Small intestine (tissue), 7 donors: ENCODE measurements at regions not wholly inside any gene's neighbourhood (a gene's known extent, or its start where the extent isn't known, plus 50 kb on each side); places are given as distances from the start of the nearest gene placed in this dataset.

Experiments
- DNase-seq, 2 donors: peaks; one replicate each; pipeline versions ENCODE4 v3.0.0 to v3.0.0-alpha.2; 2013
- FAIRE-seq: peaks from 2 replicates; lab custom pipeline; 2012; peaks lifted over from hg19 to GRCh38; lab: Jason Lieb, UNC
- H3K27ac ChIP-seq, 3 donors: one replicate each; pipeline ENCODE4 v1.5.1; 2013; ENCODE audit warnings: low read length in 2 of 3, mild to moderate bottlenecking in 2 of 3, control low read depth in 1 of 3, inconsistent platforms in 1 of 3, low read depth in 1 of 3, moderate library complexity in 1 of 3
- H3K27me3 ChIP-seq, 3 donors: one replicate each; pipeline ENCODE4 v1.6.1; 2013; ENCODE audit warnings: low read length in 3 of 3, inconsistent platforms in 1 of 3; ENCODE audit not compliant: control insufficient read depth in 3 of 3, insufficient read depth in 3 of 3
- H3K36me3 ChIP-seq, 3 donors: one replicate each; pipeline ENCODE4 v1.6.1; 2013; ENCODE audit warnings: low read length in 3 of 3, inconsistent platforms in 1 of 3, low read depth in 1 of 3, mild to moderate bottlenecking in 1 of 3, moderate library complexity in 1 of 3; ENCODE audit not compliant: control insufficient read depth in 3 of 3, insufficient read depth in 2 of 3
- H3K4me1 ChIP-seq, 3 donors: one replicate each; pipeline ENCODE4 v1.6.1; 2013; ENCODE audit warnings: low read length in 2 of 3, inconsistent platforms in 1 of 3, low read depth in 1 of 3, mild to moderate bottlenecking in 1 of 3, moderate library complexity in 1 of 3; ENCODE audit not compliant: control insufficient read depth in 3 of 3, insufficient read depth in 2 of 3
- H3K4me3 ChIP-seq, 3 donors: one replicate each; pipeline ENCODE4 v1.5.1; 2013; ENCODE audit warnings: low read length in 3 of 3, control low read depth in 1 of 3, inconsistent platforms in 1 of 3, low read depth in 1 of 3, mild to moderate bottlenecking in 1 of 3, moderate library complexity in 1 of 3
- H3K9me3 ChIP-seq, 2 donors: one replicate each; pipeline ENCODE4 v1.6.1; 2013; ENCODE audit warnings: low read depth in 1 of 2, low read length in 1 of 2; ENCODE audit not compliant: control insufficient read depth in 2 of 2, insufficient read depth in 1 of 2
- WGBS, 3 donors: extraction: QIAGEN DNeasy Blood & Tissue Kit; methylation state at CpG; one replicate each; pipeline ENCODE4 v1.1.7; 2013; 5-methylcytosine and 5-hydroxymethylcytosine counted together
- donor health status: healthy with polysubstance abuse.
- donor health status: control.
- donor health status: control.
- donor health status: Bipolar disorder and iron deficiency.
- donor health status: healthy.

DNA sequence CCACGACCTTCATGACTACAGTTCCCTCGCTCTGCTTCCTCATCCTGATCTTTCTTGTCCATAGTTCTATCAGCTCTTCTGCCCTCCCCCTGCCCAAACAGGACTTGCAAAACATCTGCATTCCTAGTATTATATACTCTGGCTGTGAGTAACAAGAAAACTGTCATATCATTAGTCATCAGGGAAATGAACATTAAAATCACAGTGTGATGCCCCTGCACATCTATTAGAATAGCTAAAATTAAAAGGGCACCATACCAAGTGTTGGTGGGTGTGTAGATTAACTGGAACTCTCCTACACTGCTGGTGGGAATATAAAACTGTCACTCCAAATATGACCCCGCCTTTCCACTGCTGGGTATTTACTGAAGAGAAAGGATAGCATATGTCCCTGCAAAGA lies 141.8 kb downstream of the C7orf25 start:
- no peaks in the 10 kb centered on the region for H3K36me3 ChIP-seq
- DNase-seq (no peak), FAIRE-seq (no peak)
- no peaks in the 10 kb centered on the region for H3K9me3 ChIP-seq
- no peaks in the 10 kb centered on the region for H3K27me3 ChIP-seq
- H3K27ac ChIP-seq, result no peak overlapping the region
- 80 to 85% (median 82%) methylated on average over 3 of the region's 3 CpGs for WGBS, 3 donors
- no peak overlapping the region for H3K4me3 ChIP-seq
- H3K4me1 ChIP-seq, result no peaks in the 10 kb centered on the region

DNA sequence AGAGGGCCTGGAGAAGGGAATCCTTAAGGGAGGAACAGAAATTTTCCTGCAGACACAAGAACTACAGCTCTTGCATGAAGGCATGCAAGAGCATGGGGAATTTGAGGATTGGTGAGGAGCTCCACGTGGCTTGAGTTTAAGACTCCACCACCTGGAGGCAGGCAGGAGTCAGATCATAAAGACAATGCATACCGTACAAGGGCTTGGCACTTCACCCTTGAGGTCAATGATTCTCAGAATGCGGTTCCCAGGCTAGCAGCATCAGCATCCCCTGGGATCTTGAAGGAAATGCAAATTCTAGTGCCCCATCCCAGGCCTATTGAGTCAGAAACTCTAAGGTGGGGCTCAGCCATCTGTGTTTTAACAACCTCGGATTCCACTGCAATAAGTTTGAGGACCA lies 143.8 kb downstream of the C7orf25 start:
- no peak for DNase-seq
- Histone ChIP-seq H3K9me3 (no peaks in the 10 kb centered on the region), H3K27ac (no peak overlapping the region), H3K4me3 (no peak overlapping the region), H3K27me3 (no peaks in the 10 kb centered on the region), H3K36me3 (no peaks in the 10 kb centered on the region), H3K4me1 (no peaks in the 10 kb centered on the region)
- FAIRE-seq, result no peak
- 49 to 72% (median 56%) methylated on average over 4 of the region's 4 CpGs for WGBS, 3 donors

DNA sequence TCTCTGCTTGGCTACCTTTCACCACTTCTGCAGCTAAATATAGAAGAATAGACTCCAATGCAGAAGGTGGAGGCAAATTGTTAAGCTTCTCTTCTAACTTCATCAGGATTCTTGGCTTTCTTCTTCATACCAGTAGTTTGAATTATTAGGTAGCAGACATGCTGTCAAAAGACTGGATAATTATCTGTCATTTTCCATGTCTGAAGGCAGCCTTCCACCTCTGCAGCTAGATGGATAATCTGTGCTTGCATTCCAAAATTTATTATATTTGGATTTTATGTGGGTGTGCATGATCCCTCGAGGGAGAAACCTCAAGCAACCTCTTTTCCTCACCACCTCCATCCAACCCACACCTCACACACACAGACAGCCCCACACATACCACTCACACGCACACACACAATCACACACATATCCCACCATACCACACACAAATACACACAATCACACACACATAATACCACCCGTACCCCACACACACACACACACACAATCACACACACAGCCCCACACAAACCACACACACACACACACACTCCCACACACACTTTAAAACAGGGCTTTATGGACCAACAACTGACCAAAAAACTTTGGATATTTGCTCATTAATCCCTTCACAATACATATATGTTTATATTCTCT lies 145.0 kb downstream of the C7orf25 start:
- H3K27me3 ChIP-seq, result no peaks in the 10 kb centered on the region
- no peaks in the 10 kb centered on the region for H3K4me1 ChIP-seq
- 64 to 74% (median 67%) methylated on average over 3 of the region's 3 CpGs for WGBS, 3 donors
- H3K4me3 ChIP-seq, result no peak overlapping the region
- no peak overlapping the region for H3K27ac ChIP-seq
- no peaks in the 10 kb centered on the region for H3K9me3 ChIP-seq
- FAIRE-seq, result no peak
- no peak for DNase-seq
- no peaks in the 10 kb centered on the region for H3K36me3 ChIP-seq

DNA sequence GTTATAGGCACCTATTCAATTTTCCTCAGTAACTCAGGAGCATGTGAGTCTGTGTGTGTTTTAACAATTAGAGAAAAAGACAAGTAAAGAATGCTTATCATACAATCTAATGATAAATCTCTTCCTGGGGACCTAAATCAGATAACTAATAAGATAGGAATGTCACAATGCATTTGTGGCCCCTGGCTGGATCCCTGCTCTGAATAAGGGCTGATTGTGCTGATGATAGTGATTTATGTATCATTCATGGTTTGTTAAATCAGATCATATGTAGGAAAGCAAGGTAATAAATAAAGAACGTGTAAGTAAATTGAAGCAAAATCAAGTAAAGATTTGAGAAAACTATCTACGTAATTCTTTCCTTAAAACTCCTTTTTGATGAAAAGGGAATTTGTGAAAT lies 145.9 kb downstream of the C7orf25 start:
- no peaks in the 10 kb centered on the region for H3K4me1 ChIP-seq
- no peaks in the 10 kb centered on the region for H3K36me3 ChIP-seq
- WGBS, 3 donors, result 79 to 91% (median 89%) methylated on average over 2 of the region's 2 CpGs
- H3K27me3 ChIP-seq, result no peaks in the 10 kb centered on the region
- DNase-seq, result no peak
- H3K27ac ChIP-seq, result no peak overlapping the region
- H3K9me3 ChIP-seq, result no peaks in the 10 kb centered on the region
- H3K4me3 ChIP-seq, result no peak overlapping the region
- FAIRE-seq, result no peak

DNA sequence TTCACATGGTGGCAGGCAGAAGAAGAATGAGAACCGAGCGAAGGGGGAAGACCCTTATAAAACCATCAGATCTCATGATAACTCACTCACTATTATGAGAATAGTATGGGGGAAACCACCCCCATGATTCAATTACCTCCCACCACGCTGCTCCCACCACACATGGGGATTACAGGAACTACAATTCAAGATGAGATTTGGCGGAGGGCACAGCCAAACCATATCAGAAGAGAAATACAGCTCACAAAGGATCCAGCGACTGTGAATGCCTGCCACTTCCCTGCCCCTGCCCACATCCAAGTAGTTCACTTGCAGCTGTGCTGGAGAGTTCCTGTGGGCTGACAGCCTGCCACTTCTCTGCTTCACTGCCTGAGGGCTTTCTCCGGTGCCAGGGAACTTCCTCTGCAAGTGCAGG lies 148.7 kb downstream of the C7orf25 start:
- no peak for FAIRE-seq
- WGBS, 3 donors, result 62 to 73% (median 62%) methylated on average over 6 of the region's 6 CpGs

DNA sequence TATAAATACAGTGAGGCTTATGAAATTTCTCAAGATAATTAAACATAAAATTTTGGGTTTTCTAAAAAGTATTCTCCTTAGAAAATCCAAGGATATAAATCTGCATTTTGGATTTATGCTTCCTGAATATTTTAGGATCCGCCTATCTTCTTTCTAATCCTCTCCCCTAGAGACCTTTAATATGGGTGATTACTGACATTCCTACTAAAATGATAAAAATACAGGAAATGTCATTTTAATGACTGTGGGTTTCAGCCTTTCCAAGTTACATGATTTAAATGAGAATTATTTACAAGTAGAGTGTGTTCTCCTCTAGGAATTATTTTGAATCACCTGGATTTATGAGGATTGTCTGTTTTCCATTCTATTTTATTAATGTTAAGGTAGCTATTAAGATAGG lies 150.4 kb downstream of the C7orf25 start:
- DNase-seq (no peak), FAIRE-seq (no peak)
- Histone ChIP-seq H3K27ac (no peak overlapping the region), H3K4me1 (no peaks in the 10 kb centered on the region), H3K27me3 (no peaks in the 10 kb centered on the region), H3K9me3 (peaks cover 0 to 2% of the 10 kb centered on the region in 2 donors), H3K4me3 (no peak overlapping the region), H3K36me3 (no peaks in the 10 kb centered on the region)
- WGBS, 3 donors, result 86 to 100% (median 92%) methylated on average over 1 of the region's 1 CpG

More for the DNA sequence above, 148.7 kb downstream of the C7orf25 start:
- peaks cover 0 to 2% of the 10 kb centered on the region in 2 donors for H3K9me3 ChIP-seq
- H3K27me3 ChIP-seq, result no peaks in the 10 kb centered on the region
- no peak for DNase-seq
- H3K36me3 ChIP-seq, result no peaks in the 10 kb centered on the region
- no peak overlapping the region for H3K4me3 ChIP-seq
- H3K4me1 ChIP-seq, result no peaks in the 10 kb centered on the region
- H3K27ac ChIP-seq, result no peak overlapping the region

DNA sequence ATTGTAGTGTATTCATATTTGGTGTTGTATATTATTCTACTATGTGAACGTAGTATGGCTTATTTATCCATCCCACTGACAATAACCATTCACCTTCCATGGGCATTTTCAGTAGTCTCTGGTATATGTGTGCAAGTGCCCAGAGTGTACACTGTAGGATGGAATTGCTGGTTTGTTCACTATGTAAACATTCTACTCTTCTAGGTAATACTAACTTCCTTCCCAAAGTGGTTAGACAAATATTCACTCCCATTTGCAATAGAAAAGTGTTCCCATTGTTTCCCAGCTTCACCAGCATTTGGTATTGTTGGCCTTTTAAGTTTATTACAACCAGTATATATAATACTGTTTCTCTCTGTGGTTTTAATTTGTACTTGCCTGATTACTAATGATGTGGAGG lies 153.7 kb downstream of the C7orf25 start:
- no peaks in the 10 kb centered on the region for H3K4me1 ChIP-seq
- no peak for FAIRE-seq
- WGBS, 3 donors, result 58 to 73% (median 71%) methylated on average over 1 of the region's 1 CpG

DNA sequence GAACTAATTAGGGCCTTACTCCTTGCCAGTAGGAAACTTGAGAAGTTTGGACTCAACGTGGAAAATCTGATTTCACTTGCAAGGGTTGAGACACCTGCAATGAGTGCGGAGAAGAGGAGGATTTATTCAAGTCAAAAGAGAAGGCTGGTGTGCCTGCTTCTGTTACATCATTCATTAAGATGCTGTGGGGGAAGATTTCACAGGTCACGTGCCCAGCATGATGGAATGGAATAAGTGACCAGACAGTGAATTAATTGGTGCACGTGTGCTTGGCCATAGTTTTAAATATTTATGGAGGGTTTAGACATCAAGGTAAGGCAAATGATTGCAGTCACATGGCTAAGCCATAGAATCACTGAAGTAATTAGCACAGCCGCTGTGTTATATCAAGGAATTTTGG lies 155.0 kb downstream of the C7orf25 start:
- FAIRE-seq, result no peak
- Histone ChIP-seq H3K4me3 (no peak overlapping the region), H3K36me3 (no peaks in the 10 kb centered on the region), H3K27ac (no peak overlapping the region), H3K4me1 (no peaks in the 10 kb centered on the region), H3K9me3 (peaks cover 0 to 2% of the 10 kb centered on the region in 2 donors), H3K27me3 (no peaks in the 10 kb centered on the region)
- no peak for DNase-seq
- WGBS, 3 donors, result 69 to 78% (median 71%) methylated on average over 5 of the region's 5 CpGs

More for the DNA sequence above, 153.7 kb downstream of the C7orf25 start:
- Histone ChIP-seq H3K27me3 (no peaks in the 10 kb centered on the region), H3K9me3 (peaks cover 0 to 2% of the 10 kb centered on the region in 2 donors), H3K4me3 (no peak overlapping the region), H3K36me3 (no peaks in the 10 kb centered on the region), H3K27ac (no peak overlapping the region)
- DNase-seq, result no peak
